HEK293 (cell line): ENCODE measurements at regions not wholly inside any gene's neighbourhood (a gene's known extent, or its start where the extent isn't known, plus 50 kb on each side); places are given as distances from the start of the nearest gene placed in this dataset.

Experiments
- CTCF ChIA-PET: fragments of 350-600 bp; formaldehyde crosslinking; extraction: SDS; loops from one replicate; lab custom pipeline; 2021; ENCODE audit warnings: antibody characterized with exemption; lab: Yijun Ruan, JAX
- POLR2A ChIA-PET: fragments of 300-600 bp; formaldehyde crosslinking; extraction: SDS; loops from one replicate; lab custom pipeline; 2020; ENCODE audit warnings: antibody characterized with exemption, inconsistent platforms; lab: Yijun Ruan, JAX
- H3K27ac ChIP-seq: fragments of 200-500 bp; sonication (Bioruptor generic); 2 replicates; pipeline ENCODE4 v1.5.1; 2014; ENCODE audit warnings: low read depth, low read length, control low read depth, inconsistent platforms; ENCODE audit errors: extremely low read depth
- H3K36me3 ChIP-seq, 2 experiments: fragments of 200-500 bp in 1 of 2; sonication (Bioruptor generic) in 1 of 2; 1 replicate in 1 of 2; 2 replicates in 1 of 2; pipeline ENCODE4 v1.5.1; 2014 to 2017; ENCODE audit warnings: inconsistent platforms in 2 of 2, low read length in 2 of 2; ENCODE audit not compliant: control insufficient read depth in 2 of 2, insufficient read depth in 1 of 2
- H3K4me1 ChIP-seq: fragments of 200-500 bp; sonication (Bioruptor generic); 2 replicates; pipeline ENCODE4 v1.5.1; 2014; ENCODE audit warnings: mild to moderate bottlenecking, low read length, inconsistent platforms; ENCODE audit not compliant: control insufficient read depth, insufficient read depth
- H3K4me3 ChIP-seq: 2 replicates; pipeline ENCODE4 v1.5.1; 2011; ENCODE audit warnings: low read depth, mild to moderate bottlenecking, control low read depth, low read length, moderate library complexity
- H3K9me3 ChIP-seq: fragments of 200-500 bp; sonication (Bioruptor generic); 2 replicates; pipeline ENCODE4 v1.5.1; 2014; ENCODE audit warnings: low read depth, low read length, inconsistent platforms; ENCODE audit not compliant: control insufficient read depth, insufficient read depth
- EGR2 ChIP-seq: fragments of 450-650 bp; formaldehyde crosslinking; IDR thresholded peaks from 2 replicates; pipeline ENCODE4 v1.5.1; 2016; ENCODE audit warnings: low read depth, missing biosample characterization, missing genetic modification characterization
- GLI4 ChIP-seq: fragments of 450-650 bp; formaldehyde crosslinking; IDR thresholded peaks from 2 replicates; pipeline ENCODE4 v1.5.1; 2016; ENCODE audit warnings: missing biosample characterization, missing genetic modification characterization
- KLF1 ChIP-seq: fragments of 450-650 bp; formaldehyde crosslinking; IDR thresholded peaks from 2 replicates; pipeline ENCODE4 v1.5.1; 2016; ENCODE audit warnings: missing biosample characterization, missing genetic modification characterization
- PATZ1 ChIP-seq: fragments of 450-650 bp; formaldehyde crosslinking; IDR thresholded peaks from 2 replicates; pipeline ENCODE4 v1.5.1; 2016; ENCODE audit warnings: missing biosample characterization, missing genetic modification characterization
- PRDM4 ChIP-seq: fragments of 450-650 bp; formaldehyde crosslinking; IDR thresholded peaks from 2 replicates; pipeline ENCODE4 v1.5.1; 2017; ENCODE audit warnings: missing biosample characterization, missing genetic modification characterization
- TSHZ1 ChIP-seq: fragments of 450-650 bp; formaldehyde crosslinking; IDR thresholded peaks from 2 replicates; pipeline ENCODE4 v1.5.1; 2016; ENCODE audit warnings: missing biosample characterization, missing genetic modification characterization, borderline replicate concordance
- ZFP37 ChIP-seq: fragments of 450-650 bp; formaldehyde crosslinking; IDR thresholded peaks from 2 replicates; pipeline ENCODE4 v1.5.1; 2016; ENCODE audit warnings: missing biosample characterization, missing genetic modification characterization
- ZNF114 ChIP-seq: fragments of 450-650 bp; formaldehyde crosslinking; IDR thresholded peaks from 2 replicates; pipeline ENCODE4 v1.5.0; 2017; ENCODE audit warnings: missing biosample characterization, missing genetic modification characterization
- ZNF132 ChIP-seq: fragments of 450-650 bp; formaldehyde crosslinking; IDR thresholded peaks from 2 replicates; pipeline ENCODE4 v1.5.1; 2017; ENCODE audit warnings: missing biosample characterization, missing genetic modification characterization, borderline replicate concordance
- ZNF221 ChIP-seq: fragments of 450-650 bp; formaldehyde crosslinking; IDR thresholded peaks from 2 replicates; pipeline ENCODE4 v1.5.1; 2017; ENCODE audit warnings: missing biosample characterization, missing genetic modification characterization, borderline replicate concordance
- ZNF26 ChIP-seq: fragments of 450-650 bp; formaldehyde crosslinking; IDR thresholded peaks from 2 replicates; pipeline ENCODE4 v1.5.1; 2016; ENCODE audit warnings: missing biosample characterization, missing genetic modification characterization
- ZNF274 ChIP-seq, 2 experiments: fragments of 200-500 bp in 1 of 2; fragments of 450-650 bp in 1 of 2; sonication (Bioruptor generic) in 1 of 2; formaldehyde crosslinking in 1 of 2; IDR thresholded peaks; 2 replicates each; pipeline versions ENCODE4 v1.5.1 to v1.6.1; 2014 to 2016; ENCODE audit warnings: borderline replicate concordance in 1 of 2, inconsistent platforms in 1 of 2, low read length in 1 of 2, missing biosample characterization in 1 of 2, missing genetic modification characterization in 1 of 2
- ZNF350 ChIP-seq: fragments of 450-650 bp; formaldehyde crosslinking; IDR thresholded peaks from 2 replicates; pipeline ENCODE4 v1.5.0; 2017; ENCODE audit warnings: missing biosample characterization, mild to moderate bottlenecking, missing genetic modification characterization
- ZNF596 ChIP-seq: fragments of 450-650 bp; IDR thresholded peaks from 2 replicates; pipeline ENCODE4 v1.5.0; 2018; ENCODE audit warnings: missing biosample characterization, mild to moderate bottlenecking, missing genetic modification characterization, moderate library complexity
- ZNF600 ChIP-seq: fragments of 450-650 bp; formaldehyde crosslinking; IDR thresholded peaks from 2 replicates; pipeline ENCODE4 v1.5.1; 2016; ENCODE audit warnings: missing biosample characterization, missing genetic modification characterization
- ZNF624 ChIP-seq: fragments of 450-650 bp; formaldehyde crosslinking; IDR thresholded peaks from 2 replicates; pipeline ENCODE4 v1.5.1; 2017; ENCODE audit warnings: missing biosample characterization, missing genetic modification characterization
- ZNF645 ChIP-seq: fragments of 450-650 bp; formaldehyde crosslinking; IDR thresholded peaks from 2 replicates; pipeline ENCODE4; 2016; ENCODE audit warnings: missing biosample characterization, missing genetic modification characterization
- ZNF660 ChIP-seq: fragments of 450-650 bp; IDR thresholded peaks from 2 replicates; pipeline ENCODE4 v1.5.1; 2018; ENCODE audit warnings: missing biosample characterization, mild to moderate bottlenecking, missing genetic modification characterization
- ZNF664 ChIP-seq: fragments of 450-650 bp; formaldehyde crosslinking; IDR thresholded peaks from 2 replicates; pipeline ENCODE4 v1.5.1; 2016; ENCODE audit warnings: missing biosample characterization, missing genetic modification characterization
- ZNF768 ChIP-seq: fragments of 450-650 bp; formaldehyde crosslinking; IDR thresholded peaks from 2 replicates; pipeline ENCODE4 v1.5.1; 2018; ENCODE audit warnings: missing biosample characterization, mild to moderate bottlenecking, missing genetic modification characterization
- ZNF837 ChIP-seq: fragments of 450-650 bp; formaldehyde crosslinking; IDR thresholded peaks from 2 replicates; pipeline ENCODE4 v1.5.1; 2016; ENCODE audit warnings: missing biosample characterization, missing genetic modification characterization

GRCh38 chr3:166029507-166029906 is 192.3 kb upstream of the BCHE start:
- CTCF ChIA-PET: interaction anchor here (0.7 kb wide), 1 partner anchor 163 kb away, joined by 3 read pairs; no protein-coding TSS in a partner anchor

GRCh38 chr3:166013073-166013679 is 176.0 kb upstream of the BCHE start:
- H3K4me3 ChIP-seq: no peak overlapping the region
- H3K9me3 ChIP-seq: no peaks in the 10 kb centered on the region
- H3K4me1 ChIP-seq: no peaks in the 10 kb centered on the region
- TF ChIP-seq ZNF660 (tag by site-specific recombination) (peak; percentile 26; the same call in 1 of the 2 replicates), KLF1 (tag by site-specific recombination) (no peak)
- H3K27ac ChIP-seq: no peak overlapping the region
- ChIA-PET CTCF (no interaction called here), POLR2A (no interaction called here)
- no peaks in the 10 kb centered on the region for H3K36me3 ChIP-seq

More at GRCh38 chr3:166029507-166029906, 192.3 kb upstream of the BCHE start:
- H3K4me3 ChIP-seq: no peak overlapping the region
- POLR2A ChIA-PET: no interaction called here
- H3K36me3 ChIP-seq: no peaks in the 10 kb centered on the region
- no peaks in the 10 kb centered on the region for H3K4me1 ChIP-seq
- H3K27ac ChIP-seq: no peak overlapping the region
- TF ChIP-seq ZNF596 (no peak), ZNF274 (IDR thresholded peaks at IDR 0.05; ENCODE audit: low read length) (no peak), ZNF274 (tag by site-specific recombination; IDR thresholded peaks at IDR 0.05; ENCODE audit: borderline replicate concordance) (no peak), GLI4 (tag by site-specific recombination) (no peak), ZNF132 (tag by site-specific recombination) (no peak), ZNF221 (tag by site-specific recombination) (no peak), ZNF645 (tag by site-specific recombination) (no peak), ZNF768 (tag by site-specific recombination) (no peak), ZNF664 (tag by site-specific recombination) (no peak), ZNF837 (no peak), ZNF350 (tag by site-specific recombination) (no peak), ZNF26 (no peak), PATZ1 (no peak), ZNF114 (tag by site-specific recombination) (no peak)
- no peaks in the 10 kb centered on the region for H3K9me3 ChIP-seq

- CTCF ChIA-PET: no interaction called here
- H3K36me3 ChIP-seq: no peaks in the 10 kb centered on the region
- H3K4me1 ChIP-seq: no peaks in the 10 kb centered on the region
- no peaks in the 10 kb centered on the region for H3K9me3 ChIP-seq
- no peak overlapping the region for H3K4me3 ChIP-seq
- POLR2A ChIA-PET: no interaction called here
- no peak overlapping the region for H3K27ac ChIP-seq
- TF ChIP-seq PRDM4 (tag by site-specific recombination) (no peak), ZFP37 (tag by site-specific recombination) (no peak), ZNF600 (tag by site-specific recombination) (no peak), TSHZ1 (no peak), EGR2 (no peak), ZNF624 (tag by site-specific recombination) (no peak), ZNF132 (tag by site-specific recombination) (no peak)
These were observed 174.5 kb upstream of the BCHE start for GRCh38 chr3:166011771-166012170.
